Embryonic facial prominence (tissue), 1 donor: ENCODE measurements at regions not wholly inside any gene's neighbourhood (a gene's known extent, or its start where the extent isn't known, plus 50 kb on each side); places are given as distances from the start of the nearest gene placed in this dataset.
"Not testable (repeated sequence)": the region's sequence is repeated elsewhere in the genome, so short reads cannot be mapped to it uniquely, and the experiment has no call there.

Source experiments
- DNase-seq: peaks from one replicate; pipeline ENCODE4 v3.0.0-alpha.2; 2016; ENCODE audit errors: extremely low spot score

DNA sequence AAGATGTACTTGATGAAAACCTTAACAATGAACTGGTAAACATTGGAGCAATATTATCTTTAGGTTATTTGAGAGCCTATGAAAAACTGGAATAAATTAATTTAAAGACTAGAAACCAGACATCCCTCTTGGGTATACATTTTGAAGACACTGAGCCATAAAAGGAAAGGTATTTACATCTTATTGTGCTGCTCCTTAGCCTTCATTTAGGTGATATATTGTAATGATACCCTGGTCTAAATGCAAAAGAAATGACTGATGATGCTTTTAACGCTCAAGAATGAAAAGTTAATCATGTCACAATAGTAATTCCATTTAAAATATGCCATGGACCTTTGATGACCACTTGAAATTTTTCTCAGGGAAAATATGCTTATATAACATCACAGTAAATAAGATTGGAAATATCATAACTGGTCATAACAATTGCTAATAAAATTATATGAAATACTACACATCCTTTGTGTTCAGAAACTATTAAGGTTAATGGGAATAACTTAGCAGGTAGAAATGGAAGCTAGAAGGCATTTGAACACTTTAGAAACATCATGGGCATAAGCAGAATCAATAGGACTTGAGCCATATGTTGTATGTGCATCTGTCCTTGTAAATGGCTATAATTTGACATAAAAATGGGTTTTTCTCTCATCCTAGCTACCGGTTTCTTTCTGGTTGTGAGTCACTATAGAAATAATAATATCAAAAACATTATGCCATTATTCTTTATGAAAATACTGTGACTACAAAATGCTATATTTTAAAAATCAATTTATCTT, 979.7 kb downstream of the RAPGEF2 start:
- DNase-seq = no peak

DNA sequence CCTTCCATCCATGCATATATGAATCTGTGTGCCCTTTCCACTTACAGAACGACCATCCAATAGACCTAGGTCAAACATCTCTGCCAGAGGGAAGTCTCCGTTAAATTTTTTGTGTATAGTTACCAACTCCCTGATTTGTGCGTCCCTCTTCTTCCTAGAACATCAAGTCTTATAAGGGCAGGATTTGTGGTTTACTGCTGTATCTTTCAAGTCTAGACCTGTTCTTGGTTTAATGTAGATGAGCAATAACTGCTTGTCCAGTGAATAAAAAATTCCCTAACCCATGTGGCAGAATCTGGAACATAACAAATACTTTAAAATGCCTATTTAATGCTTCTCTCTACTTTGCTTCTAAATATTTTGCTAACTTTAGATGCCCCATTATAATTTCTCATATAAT, 988.8 kb downstream of the RAPGEF2 start:
- DNase-seq = no peak

DNA sequence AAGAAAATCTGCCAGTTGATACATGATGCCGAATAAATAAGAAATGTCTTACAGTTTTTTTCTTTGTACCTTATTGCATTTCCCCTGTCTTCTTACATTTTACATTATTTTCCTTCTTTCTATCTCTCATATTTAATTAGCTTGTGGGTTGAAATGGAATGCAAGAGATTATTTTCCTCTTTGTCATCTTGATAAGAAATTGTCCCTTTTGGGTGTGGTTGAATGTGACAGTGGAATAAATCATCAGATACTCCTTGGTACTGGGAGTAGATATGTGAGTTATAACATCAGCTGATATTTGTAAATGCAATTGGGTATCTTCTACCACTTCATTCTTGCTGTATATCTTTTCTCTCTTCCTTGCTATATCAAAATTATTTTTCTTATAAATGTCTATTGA, 997.4 kb downstream of the RAPGEF2 start:
- no peak for DNase-seq

DNA sequence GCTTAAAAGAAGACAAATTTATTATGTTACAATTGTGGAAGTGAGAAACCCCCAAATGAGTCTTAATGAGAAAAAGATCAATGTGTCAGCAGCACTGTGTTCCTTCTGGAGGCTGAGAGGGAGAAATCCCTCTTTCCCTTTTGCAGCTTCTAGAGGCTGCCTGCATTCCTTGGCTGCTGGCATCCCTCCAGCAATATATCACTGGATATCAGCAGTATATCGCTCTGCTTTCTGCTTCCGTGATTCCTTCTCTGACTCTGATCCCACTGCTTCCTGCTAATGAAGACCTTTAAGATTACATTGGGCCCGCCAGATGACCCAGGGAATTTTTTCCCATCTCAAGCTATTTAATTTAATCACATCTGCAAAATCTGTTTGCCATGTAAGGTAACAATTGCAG, 1008.0 kb downstream of the RAPGEF2 start:
- DNase-seq = no peak

DNA sequence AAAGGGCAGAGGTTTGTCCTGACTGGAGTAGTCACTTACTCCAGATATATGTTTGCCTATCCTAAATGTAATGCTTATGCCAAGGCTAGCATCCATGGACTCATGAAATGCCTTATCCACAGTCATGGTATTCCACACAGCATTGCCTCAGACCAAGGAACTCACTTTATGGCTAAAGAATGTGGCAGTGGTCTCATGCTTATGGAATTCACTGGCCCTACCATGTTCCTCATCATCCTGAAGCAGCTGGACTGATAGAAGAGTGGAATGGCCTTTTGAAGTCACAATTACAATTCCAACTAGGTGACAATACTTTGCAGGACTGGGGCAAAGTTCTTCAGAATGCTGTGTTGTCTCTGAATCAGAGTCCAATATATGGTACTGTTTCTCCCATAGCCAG, 1014.8 kb downstream of the RAPGEF2 start:
- no peak for DNase-seq

DNA sequence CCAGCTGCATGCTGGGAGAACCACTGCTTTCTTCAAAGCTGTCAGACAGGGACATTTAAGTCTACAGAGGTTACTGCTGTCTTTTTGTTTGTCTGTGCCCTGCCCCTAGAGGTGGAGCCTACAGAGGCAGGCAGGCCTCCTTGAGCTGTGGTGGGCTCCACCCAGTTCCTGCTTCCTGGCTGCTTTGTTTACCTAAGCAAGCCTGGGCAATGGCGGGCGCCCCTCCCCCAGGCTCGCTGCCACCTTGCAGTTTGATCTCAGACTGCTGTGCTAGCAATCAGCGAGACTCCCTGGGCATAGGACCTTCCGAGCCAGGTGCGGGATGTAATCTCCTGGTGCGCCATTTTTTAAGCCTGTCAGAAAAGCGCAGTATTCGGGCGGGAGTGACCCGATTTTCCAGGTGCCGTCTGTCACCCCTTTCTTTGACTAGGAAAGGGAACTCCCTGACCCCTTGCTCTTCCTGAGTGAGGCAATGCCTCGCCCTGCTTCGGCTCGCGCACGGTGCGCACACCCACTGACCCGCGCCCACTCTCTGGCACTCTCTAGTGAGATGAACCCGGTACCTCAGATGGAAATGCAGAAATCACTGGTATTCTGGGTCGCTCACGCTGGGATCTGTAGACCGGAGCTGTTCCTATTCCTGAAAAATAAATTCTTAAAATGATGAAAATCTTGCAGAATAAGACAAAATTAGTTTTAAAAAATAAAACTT, 1022.9 kb downstream of the RAPGEF2 start:
- DNase-seq = not testable (repeated sequence)

DNA sequence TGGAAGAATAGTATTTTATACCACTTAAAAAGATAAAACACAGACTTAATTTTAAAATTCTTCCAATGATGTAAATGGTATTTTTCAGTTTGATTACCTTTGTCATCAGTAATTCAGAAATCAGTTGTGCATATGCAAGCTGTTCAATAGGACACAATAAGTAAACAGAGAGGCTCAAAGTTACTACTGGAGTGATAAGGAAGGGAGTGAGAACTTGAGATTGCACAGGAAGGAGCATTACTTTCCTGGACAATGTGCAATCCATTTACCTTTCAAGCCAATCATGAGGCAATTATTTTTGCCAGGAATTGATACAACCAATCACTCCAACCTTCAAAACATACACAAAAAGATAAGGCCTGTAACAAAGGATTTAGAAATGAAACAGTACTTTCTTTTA, 1024.3 kb downstream of the RAPGEF2 start:
- DNase-seq = no peak

DNA sequence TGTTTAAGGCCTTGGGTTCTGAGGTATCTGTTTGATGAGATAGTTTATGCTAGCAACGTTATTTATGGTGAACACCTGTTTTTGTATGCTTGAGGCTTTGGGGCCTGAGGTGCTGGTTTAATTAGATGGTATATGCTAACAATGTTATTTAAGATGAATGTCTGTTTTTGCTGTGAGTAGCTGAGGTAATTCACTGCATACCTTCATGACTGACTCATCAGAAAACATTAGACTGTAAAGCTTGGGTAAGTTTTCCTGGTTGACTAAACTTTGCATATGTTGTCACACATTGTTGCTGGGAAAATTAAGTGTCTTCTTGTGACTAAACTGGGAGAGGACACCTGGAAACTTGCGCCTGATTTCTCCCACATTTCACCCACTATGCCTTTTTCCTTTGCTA, 1026.6 kb downstream of the RAPGEF2 start:
- DNase-seq = no peak

DNA sequence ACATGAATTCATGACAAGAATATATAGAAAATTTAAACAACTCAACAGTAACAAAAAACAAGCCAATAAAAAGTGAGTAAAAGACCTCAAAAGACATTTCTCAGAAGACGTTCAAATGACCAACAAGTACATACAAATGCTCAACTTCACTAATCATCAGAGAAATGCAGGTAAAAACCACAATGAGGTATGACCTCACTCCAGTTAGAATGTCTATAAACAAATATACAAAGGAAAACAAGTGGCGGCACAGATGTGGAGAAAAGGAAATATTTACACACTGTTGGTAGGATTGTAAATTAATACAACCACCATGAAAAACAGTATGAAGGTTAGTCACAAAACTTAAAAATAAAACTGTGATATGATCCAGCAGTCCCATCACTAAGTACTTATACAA, 1033.1 kb downstream of the RAPGEF2 start:
- no peak for DNase-seq

DNA sequence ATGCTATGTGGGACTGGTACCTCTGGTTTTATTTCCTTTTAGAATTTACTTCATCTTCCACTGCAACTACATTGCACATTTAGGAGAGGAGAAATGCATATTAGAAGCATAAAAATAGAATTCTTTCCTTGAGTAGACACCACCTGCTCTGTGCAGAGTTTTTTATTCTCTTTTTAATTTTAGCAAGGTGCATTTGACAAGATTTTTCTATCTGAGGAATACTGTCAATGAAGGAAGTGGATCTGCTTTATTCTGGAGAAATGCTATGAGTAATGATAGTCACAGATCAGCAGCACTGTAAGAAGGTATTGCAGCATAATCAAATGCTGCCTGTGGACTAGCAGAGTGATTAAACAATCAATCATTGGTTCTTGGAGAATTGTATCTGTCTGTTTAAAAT, 1038.3 kb downstream of the RAPGEF2 start:
- DNase-seq = no peak

DNA sequence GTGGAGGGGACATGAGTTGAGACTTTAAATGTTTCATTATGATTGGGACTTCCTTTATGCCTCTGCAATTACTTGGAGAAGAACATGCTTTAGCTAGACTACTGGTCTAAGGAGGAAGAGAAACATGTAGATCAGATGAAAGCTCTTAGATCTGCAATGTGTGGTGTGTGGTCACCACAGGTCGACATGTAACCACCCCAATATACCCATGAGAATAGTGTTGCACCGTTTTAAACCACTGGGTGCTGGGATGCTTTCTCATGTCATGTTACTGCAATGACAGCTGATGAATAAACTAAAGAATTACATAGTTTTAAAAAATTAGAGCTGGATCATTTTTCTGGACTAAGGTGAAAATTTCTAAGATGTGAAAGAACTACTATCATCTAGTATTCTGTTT, 1039.7 kb downstream of the RAPGEF2 start:
- no peak for DNase-seq

DNA sequence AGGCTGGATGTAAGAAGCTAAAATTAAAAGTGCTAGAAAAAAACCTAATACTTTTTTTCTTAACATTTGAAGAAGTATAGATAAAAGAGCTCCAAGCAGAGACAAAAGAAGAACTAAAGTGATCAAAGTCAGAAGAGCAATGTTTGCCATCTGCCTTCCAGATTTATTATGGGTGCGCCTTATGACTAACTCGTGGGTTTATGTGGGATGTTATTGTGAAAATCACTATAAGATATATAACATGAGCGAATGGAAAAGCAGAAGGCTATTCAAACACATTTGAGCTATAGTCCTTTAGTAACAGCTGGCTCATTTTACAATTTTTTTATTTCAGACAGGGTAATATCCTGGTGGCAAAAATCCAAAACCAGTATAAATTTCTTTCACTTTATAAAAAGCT, 1040.7 kb downstream of the RAPGEF2 start:
- no peak for DNase-seq

DNA sequence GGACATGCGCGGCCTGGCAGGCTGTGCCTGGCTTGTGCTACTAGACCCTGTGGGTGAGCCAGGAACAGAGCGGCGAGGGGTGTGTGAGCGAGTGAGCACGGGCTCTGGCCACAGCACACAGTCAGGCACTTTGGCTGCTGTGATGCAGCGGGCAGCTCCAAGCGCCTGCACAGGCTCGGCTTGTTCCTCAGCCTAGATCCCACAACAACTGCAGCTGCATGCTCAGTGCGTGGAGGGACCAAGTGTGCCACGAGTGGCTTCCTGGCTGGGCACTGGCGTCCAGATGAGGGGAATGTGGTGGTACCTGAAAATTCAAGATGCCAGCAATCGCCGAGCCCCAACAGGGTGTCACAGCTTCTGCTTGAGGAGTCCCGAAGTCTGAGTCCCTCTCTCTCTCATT, 1056.6 kb downstream of the RAPGEF2 start:
- no peak for DNase-seq

DNA sequence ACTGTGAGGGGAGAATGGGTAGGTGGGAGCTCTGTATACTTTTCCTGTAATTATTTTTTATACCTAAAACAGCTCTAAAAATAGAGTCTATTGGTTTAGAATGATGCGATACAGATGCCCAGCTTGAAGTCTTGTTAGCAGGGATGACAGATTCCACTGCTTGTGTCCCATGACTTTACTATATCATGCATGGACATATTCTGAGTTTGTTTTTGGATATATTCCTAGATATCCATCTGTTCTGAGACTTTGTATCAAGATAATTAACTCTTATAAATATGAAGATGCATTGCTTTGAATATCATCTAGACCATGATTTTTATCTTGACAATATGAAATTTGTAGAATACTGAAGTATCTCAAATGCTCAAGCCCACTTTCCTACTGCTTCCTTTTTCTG, 1058.1 kb downstream of the RAPGEF2 start:
- no peak for DNase-seq

DNA sequence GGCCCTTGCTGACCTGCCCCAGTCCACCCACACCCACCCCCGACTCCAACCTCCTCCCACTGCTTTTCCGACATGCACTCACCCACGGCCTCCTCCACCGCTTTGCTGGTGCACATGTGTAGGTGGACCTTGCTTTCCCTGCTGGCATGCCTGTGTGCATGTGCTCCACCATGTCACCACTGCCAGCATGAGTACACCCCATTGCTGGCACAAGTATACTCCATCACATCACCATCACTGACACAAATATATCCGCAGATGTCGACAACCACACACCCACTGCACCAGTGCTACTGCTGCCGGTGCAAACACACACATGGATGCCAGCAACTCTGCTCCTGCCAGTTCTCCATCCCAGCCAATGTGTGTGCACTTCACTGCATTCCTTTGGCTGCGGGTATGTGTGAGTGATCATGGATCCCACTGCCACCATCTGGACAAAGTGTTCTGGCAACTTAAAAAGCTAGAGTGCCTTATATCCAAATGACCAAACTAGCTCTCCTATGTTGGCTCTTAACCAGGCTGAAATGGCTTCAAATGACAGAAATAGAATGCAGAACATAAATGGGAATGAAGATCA, 1072.3 kb downstream of the RAPGEF2 start:
- DNase-seq = no peak

DNA sequence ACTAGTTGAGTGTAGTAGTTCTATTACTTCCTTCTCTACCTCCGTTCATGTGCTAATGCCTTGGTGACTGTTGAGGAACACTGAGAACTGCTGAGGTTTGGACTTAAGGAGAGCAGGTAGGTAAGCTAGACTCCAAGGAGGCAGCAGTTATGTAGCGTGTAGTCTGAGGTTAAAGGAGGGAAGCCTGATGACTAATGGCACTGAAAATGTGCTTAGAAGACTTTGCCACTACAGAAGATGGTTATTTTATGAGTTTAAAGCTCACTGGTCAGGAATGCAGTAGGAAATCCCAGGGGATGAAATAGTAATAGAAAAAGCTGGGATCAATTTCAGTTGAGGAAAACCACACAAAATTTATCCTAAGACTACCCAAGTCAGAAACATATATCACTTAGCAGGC, 1077.3 kb downstream of the RAPGEF2 start:
- DNase-seq = no peak

DNA sequence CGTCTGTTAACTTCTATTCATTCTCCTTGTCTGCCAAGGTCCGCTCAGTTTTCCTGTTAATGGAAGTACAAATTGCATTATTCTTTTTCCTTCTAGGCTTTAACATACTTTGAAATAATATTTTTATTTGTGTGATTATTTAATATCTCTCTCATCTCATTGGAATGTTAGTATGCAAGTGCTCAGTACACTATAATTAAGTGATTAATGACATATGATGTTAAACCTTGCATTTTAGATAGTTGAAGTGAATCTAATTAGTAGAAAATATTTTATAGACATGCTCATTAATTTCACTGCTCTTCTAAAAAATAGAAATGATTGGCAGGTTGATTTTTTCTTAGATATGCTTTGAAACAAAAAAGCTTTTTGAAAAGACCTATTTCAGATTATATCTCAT, 1079.8 kb downstream of the RAPGEF2 start:
- DNase-seq = no peak

DNA sequence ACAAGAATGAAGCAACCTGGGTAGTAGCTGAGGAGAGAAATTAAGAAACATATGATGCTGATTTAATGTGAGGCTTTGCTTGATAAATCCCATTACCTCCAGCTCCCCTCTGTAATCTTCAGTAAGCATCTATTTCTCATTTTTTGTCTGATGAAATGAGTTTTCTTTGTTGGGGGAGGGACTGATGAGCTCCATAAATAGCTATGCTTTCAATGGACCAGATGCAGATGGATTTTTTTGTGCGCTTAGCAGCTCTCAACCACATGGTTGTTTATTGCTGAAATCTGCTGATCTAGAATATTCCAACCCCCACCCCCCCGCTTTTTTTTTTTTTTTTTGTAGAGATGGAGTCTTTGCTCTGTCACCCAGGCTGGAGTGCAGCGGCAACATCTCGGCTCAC, 1082.0 kb downstream of the RAPGEF2 start:
- DNase-seq = no peak

DNA sequence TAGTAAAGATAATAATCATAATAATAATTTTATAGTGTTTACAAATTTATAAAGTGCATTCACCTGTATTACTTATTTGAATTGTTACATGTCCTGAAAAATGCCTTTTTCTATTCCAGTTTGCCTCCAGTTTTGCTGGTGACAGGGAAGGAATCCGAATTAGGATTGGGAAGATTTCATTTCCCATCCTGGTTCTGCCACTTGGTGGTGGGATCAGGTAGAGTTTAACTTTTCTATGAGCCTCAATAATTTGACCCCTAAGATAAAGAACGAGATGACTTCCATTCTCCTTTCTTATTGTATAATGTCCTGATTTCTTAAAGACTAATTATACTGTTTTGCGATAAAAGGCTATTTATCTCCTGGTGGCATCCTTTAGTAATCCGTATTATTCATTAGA, 1090.9 kb downstream of the RAPGEF2 start:
- no peak for DNase-seq

DNA sequence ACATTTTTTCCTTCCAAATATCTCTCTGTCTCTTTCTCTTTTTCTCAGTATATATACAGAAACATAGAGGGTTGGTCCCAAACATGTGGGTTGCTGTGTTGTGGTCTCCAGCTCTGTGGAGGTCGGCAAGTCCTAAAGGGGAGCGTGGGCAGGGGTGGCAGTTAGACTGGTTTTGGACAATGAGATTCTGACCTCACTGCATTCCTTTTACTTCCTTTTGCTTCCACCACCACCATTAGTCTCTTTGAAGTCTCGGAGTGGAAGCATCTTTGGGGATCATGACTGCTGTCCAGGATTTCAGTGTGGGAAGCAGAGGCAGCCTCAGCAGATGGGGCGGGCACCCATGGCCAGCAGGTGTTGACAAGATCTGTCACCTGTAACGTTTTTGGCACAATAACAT, 1091.8 kb downstream of the RAPGEF2 start:
- no peak for DNase-seq

DNA sequence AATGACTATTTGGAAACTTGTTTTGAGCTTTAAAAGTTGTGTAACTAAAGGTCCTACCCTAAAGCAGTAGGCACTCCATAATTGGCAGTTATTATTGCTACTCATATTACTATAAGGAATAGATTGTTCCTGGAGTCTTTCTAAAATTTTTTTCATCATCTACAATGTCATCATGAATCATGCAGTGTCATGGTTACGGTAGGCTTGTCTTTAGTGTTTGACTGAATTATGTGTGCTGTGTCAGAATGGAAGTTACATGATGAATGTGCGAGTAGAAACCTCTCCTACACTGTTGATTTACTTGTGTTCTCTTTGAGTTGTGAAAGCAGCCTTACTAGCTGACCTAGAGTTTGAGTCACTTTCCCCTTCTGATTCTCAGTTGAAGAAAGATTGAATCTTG, 1099.9 kb downstream of the RAPGEF2 start:
- DNase-seq = no peak

DNA sequence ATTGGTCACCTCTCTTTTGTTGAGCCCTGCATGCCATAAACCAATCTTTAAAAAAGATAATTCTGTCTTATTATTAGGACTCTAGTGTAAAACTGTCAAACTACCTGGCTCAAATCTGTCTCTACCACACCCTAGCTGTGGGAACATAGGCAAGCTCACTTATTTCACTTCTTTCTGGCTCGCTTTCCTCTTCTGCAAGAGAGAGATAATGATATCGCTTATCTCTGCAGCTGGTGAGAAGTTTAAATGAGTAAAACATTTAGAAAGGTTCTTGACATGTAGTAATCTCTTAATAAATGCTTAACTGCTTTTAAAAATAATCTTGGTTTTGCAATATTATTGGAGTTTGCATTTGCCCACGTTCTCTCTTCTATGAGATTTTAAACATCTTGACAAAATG, 1109.2 kb downstream of the RAPGEF2 start:
- DNase-seq = no peak

DNA sequence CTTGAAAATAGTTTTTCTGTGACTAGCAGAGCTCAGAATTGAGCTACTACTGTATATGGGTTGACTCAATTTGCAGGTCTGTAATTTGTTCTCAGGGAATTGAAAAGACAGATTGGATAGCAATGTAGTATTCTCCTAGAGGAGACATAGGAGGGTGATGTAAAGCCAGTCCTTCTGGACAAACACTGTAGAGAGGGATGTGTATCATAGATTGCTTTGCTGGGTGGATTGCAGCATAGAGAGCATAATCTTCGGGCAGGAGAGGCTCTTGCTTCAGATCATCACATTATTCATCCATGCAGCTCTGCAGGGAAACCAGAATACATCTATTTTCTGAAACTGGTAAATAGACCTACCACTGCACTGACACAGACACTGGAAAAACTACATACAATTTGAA, 1110.5 kb downstream of the RAPGEF2 start:
- DNase-seq = no peak
